Stomach (tissue), 4 donors: ENCODE measurements at regions not wholly inside any gene's neighbourhood (a gene's known extent, or its start where the extent isn't known, plus 50 kb on each side); places are given as distances from the start of the nearest gene placed in this dataset.

Experiments used
- CTCF ChIP-seq, 7 experiments: fragments of 450-650 bp in 4 of 7; fragments of 200-600 bp in 3 of 7; sonication (generic) in 3 of 7; IDR thresholded peaks; one replicate each; pipeline ENCODE4 v1.5.1; 2016 to 2019; ENCODE audit warnings: antibody characterized with exemption in 7 of 7, control low read depth in 2 of 7, mild to moderate bottlenecking in 1 of 7
- POLR2A ChIP-seq, 4 donors: fragments of 450-650 bp; IDR thresholded peaks; one replicate each; pipeline ENCODE4 v1.6.1; 2016; ENCODE audit warnings: antibody characterized with exemption in 4 of 4, control low read depth in 2 of 4, mild to moderate bottlenecking in 1 of 4, moderate library complexity in 1 of 4

- TF ChIP-seq CTCF (IDR thresholded peaks at IDR 0.05): no peak
- TF ChIP-seq POLR2A (IDR thresholded peaks at IDR 0.05): no peak
Measured at GRCh38 chrX:146224442-146224841, 406.8 kb downstream of the SLITRK2 start.
